Lower leg skin (tissue), 4 donors: ENCODE measurements at regions not wholly inside any gene's neighbourhood (a gene's known extent, or its start where the extent isn't known, plus 50 kb on each side); places are given as distances from the start of the nearest gene placed in this dataset.

ENCODE experiments used
- DNase-seq, 2 donors: peaks; one replicate each; pipeline ENCODE4 v3.0.0-alpha.2; 2019; ENCODE audit warnings: low spot score in 2 of 2
- H3K4me3 ChIP-seq: fragments of 200-600 bp; sonication (generic); 2 replicates; pipeline ENCODE4 v1.5.1; 2017; ENCODE audit warnings: mild to moderate bottlenecking, low read depth; ENCODE audit not compliant: poor library complexity, severe bottlenecking
- CTCF ChIP-seq, 3 donors: fragments of 450-650 bp; IDR thresholded peaks; one replicate each; pipeline ENCODE4 v1.5.1; 2016; ENCODE audit warnings: antibody characterized with exemption in 3 of 3, mild to moderate bottlenecking in 3 of 3, moderate library complexity in 2 of 3
- POLR2A ChIP-seq, 2 donors: fragments of 450-650 bp; IDR thresholded peaks; one replicate each; pipeline ENCODE4 v1.6.1; 2016 to 2017; ENCODE audit warnings: antibody characterized with exemption in 2 of 2, mild to moderate bottlenecking in 1 of 2, moderate library complexity in 1 of 2
- WGBS, 2 donors: methylation state at CpG; one replicate each; pipeline ENCODE4 v1.1.5; 2018; 5-methylcytosine and 5-hydroxymethylcytosine counted together
- intact Hi-C: fragments of 100-400 bp; cut with DNase I; formaldehyde crosslinking; loops from one replicate; pipeline ENCODE4 v1.15.0; 2023; ENCODE audit warnings: low total_unique reads

DNA sequence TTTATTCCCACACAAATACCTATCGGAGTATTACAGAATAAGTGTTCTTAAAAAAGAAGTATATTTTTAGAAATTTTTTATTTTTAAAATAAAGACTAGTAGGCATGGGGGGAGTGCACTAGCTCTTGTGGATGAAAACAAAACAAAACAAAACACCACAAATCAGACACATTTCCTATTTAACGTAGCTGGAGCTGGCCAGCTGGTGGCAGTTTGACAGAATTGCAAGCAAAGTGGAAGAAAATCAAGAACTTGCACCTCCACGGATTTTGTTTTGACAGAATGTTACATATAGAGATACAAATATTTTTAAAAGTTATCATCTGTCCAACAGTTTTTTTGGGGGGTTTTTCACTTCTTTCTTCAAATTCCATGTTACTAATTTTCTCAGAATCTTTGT is 63.6 kb upstream of the SNRPB2 start:
- no peak for DNase-seq
- WGBS, 2 donors, result 64 to 80% methylated on average over 3 of the region's 3 CpGs
- H3K4me3 ChIP-seq, result no peak overlapping the region
- TF ChIP-seq CTCF (IDR thresholded peaks at IDR 0.05), result no peak
- no peak for TF ChIP-seq POLR2A (IDR thresholded peaks at IDR 0.05)
- intact Hi-C loops, result no loop called here

GRCh38 chr20:16664020-16664419 is 65.8 kb upstream of the SNRPB2 start:
- no peak overlapping the region for H3K4me3 ChIP-seq
- no peak for DNase-seq
- intact Hi-C loops, result no loop called here
- TF ChIP-seq CTCF (IDR thresholded peaks at IDR 0.05), result no peak
- 76 to 77% methylated on average over 4 of the region's 4 CpGs for WGBS, 2 donors

GRCh38 chr20:16662467-16662866 is 67.4 kb upstream of the SNRPB2 start:
- TF ChIP-seq CTCF (IDR thresholded peaks at IDR 0.05) (no peak), POLR2A (IDR thresholded peaks at IDR 0.05) (no peak)
- WGBS, 2 donors, result 40 to 51% methylated on average over 2 of the region's 2 CpGs
- DNase-seq, result no peak
- H3K4me3 ChIP-seq, result no peak overlapping the region
- intact Hi-C loops, result no loop called here

DNA sequence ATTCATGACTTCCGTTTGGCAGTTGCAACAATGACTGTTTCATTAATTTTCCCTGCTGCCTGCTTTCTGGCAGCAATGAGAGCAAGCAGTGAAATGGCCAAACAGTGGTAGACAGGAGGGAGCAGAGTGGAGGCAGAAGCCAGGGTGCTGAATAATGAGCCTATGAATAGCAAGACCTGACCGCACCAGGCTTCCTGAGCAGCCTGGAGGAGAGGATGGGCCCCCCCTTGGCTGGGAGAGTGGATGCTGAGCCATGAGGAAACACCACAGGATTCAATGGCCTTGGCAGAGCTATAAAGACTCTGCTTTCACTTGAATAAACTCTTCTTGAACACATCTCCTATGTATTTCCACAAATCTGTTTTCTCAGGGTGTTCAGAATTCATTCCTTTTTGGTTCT is 68.1 kb upstream of the SNRPB2 start:
- H3K4me3 ChIP-seq, result no peak overlapping the region
- WGBS, 2 donors, result 47% methylated on average over 2 of the region's 2 CpGs
- intact Hi-C loops, result no loop called here
- TF ChIP-seq CTCF (IDR thresholded peaks at IDR 0.05), result no peak
- TF ChIP-seq POLR2A (IDR thresholded peaks at IDR 0.05), result no peak
- DNase-seq, result no peak

- no peak overlapping the region for H3K4me3 ChIP-seq
- 57 to 59% methylated on average over 5 of the region's 5 CpGs for WGBS, 2 donors
- intact Hi-C loops, result no loop called here
- DNase-seq, result peak in 1 of 2 donors; percentile 53
- no peak for TF ChIP-seq POLR2A (IDR thresholded peaks at IDR 0.05)
- TF ChIP-seq CTCF (IDR thresholded peaks at IDR 0.05), result no peak
Measured at GRCh38 chr20:16654858-16655535, 74.8 kb upstream of the SNRPB2 start.

DNA sequence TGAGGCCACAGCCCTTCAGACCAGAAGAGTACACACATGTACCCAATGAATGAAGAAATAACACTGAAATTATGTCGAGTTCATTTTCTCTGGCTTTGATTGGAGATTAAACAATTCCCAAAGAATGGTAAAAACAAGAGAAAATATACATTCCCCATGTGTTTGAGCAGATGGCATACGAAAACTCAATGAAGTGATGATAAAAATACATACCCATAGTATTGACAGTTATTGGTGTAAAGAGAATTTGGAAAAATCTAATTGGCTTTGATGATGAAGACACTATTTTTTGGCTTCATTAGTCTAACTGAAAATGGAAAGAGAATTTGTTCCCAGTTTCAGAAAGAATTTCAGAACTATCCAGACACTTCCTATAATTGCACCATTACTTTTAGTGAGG is 76.6 kb upstream of the SNRPB2 start:
- intact Hi-C loops, result no loop called here
- DNase-seq, result no peak
- H3K4me3 ChIP-seq, result no peak overlapping the region
- WGBS, 2 donors, result 69 to 78% methylated on average over 2 of the region's 2 CpGs
- TF ChIP-seq POLR2A (IDR thresholded peaks at IDR 0.05) (no peak), CTCF (IDR thresholded peaks at IDR 0.05) (no peak)
